ENCODE measurements at regions not wholly inside any gene's neighbourhood (a gene's known extent, or its start where the extent isn't known, plus 50 kb on each side); places are given as distances from the start of the nearest gene placed in this dataset.

- no peak for TF ChIP-seq EZH2 (IDR thresholded peaks at IDR 0.05; ENCODE audit: low read length, missing control alignments)
- TF ChIP-seq CTCF (conservative IDR thresholded peaks at IDR 0.05 in 1 of 2, IDR thresholded peaks at IDR 0.05 in 1 of 2; ENCODE audit: low read depth in 1 of 2, low read length in 2 of 2) = no peak
Measured at GRCh38 chr12:75685617-75686225, 174.3 kb upstream of the KRR1 start.
